ENCODE measurements at regions not wholly inside any gene's neighbourhood (a gene's known extent, or its start where the extent isn't known, plus 50 kb on each side); places are given as distances from the start of the nearest gene placed in this dataset.

DNA sequence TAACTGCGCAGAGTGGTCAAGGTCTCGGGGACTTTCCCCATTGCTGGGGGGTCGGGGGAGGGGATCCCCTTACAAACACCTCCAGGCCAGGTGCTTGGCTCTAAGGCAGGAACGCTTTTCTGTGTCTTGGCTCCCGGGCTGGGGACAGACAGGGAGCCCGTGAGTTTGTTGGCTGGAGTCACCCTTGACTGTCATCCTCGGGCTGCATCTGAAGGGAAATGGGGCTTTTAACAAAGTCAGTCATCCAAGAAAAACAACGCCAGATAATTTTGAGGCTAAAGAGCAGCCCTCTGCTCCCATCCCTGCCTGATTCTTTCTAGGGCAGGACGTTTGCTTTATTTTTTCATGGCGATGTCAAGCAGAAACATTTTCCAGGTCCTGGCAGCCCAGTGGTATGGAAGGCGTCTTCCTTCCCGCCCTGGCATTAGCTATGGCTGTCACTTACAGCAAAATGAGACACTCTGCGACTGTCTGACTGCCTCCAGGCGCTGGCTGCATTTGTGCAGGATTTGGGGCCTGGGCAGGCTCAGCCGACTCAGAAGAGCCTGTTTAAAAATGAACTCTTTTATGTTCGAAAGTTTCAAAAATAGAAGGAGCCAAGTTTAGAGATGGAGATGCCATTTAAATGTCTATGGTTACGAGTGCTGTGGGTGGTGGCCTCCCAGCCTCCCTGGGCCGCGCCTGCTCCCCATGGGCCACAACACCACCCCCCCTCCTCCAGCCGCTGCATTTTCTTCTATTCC is 54.7 kb upstream of the TNS3 start:
- H3K18ac ChIP-seq (ENCODE audit: low read depth, low read length) = no peak overlapping the region
- H2BK20ac ChIP-seq (ENCODE audit: low read depth, low read length) = peak overlapping the region; percentile 72; the same call in 1 of the 2 replicates
- dilution Hi-C loops (cut with HindIII; ENCODE audit: low sequenced_read_pairs, unreplicated experiment) = no loop called here
- H3K14ac ChIP-seq (replicated peaks; ENCODE audit: low read depth, low read length) = 0 out of 2 replicates have a peak overlapping the region, but pooled peaks have one; percentile 50
- H3K4ac ChIP-seq (ENCODE audit: low read depth, low read length) = peak overlapping the region; percentile 65
- no peak overlapping the region for H3K9ac ChIP-seq (ENCODE audit: low read depth, low read length)
- H4K8ac ChIP-seq (ENCODE audit: low read depth in 2 of 2, low read length in 2 of 2) = peak overlapping the region in 1 of 2 experiments; percentile 78; a peak in 2 of 4 replicates
- H3K56ac ChIP-seq (ENCODE audit: extremely low read depth, insufficient read depth, low read length) = no peak overlapping the region
- peak overlapping the region; percentile 7; the same call in 1 of the 2 replicates for H2AK5ac ChIP-seq (ENCODE audit: low read depth, low read length)
- no peak overlapping the region for H3K27ac ChIP-seq (ENCODE audit: insufficient read depth, low read length)
- peak overlapping the region; percentile 47 for H2AK9ac ChIP-seq (replicated peaks; ENCODE audit: low read depth, low read length, poor library complexity)
- BruUV-seq (replicated peaks) = no TSS peak
- H3K79me1 ChIP-seq (ENCODE audit: low read depth in 1 of 2, low read length in 2 of 2) = no peaks in the 10 kb centered on the region
- peaks cover 23% of the 10 kb centered on the region for H3K4me1 ChIP-seq (ENCODE audit: control insufficient read depth, insufficient read depth, low read length)
- in situ Hi-C loops (cut with MboI; ENCODE audit: low sequenced_read_pairs) = no loop called here
- H2AFZ ChIP-seq (replicated peaks; ENCODE audit: low read length, poor library complexity) = peak overlapping the region; percentile 67
- peak overlapping the region; percentile 60 for H2BK120ac ChIP-seq (ENCODE audit: low read depth, low read length)
- H2BK5ac ChIP-seq (ENCODE audit: low read depth, low read length, poor library complexity, severe bottlenecking) = no peak overlapping the region
- no peak for DNase-seq
- no peak overlapping the region for H3K4me3 ChIP-seq (ENCODE audit: insufficient read depth, low read depth, low read length)
- H4K20me1 ChIP-seq (ENCODE audit: insufficient read depth, low read length) = no peaks in the 10 kb centered on the region
- H3K9me1 ChIP-seq (ENCODE audit: insufficient read depth, low read length) = peaks cover 12% of the 10 kb centered on the region; the same call in 1 of the 2 replicates
- CTCF ChIA-PET = no interaction called here
- H4K91ac ChIP-seq (ENCODE audit: insufficient read depth, low read depth, low read length) = peak overlapping the region; percentile 20
- peak overlapping the region; percentile 86; the same call in 1 of the 3 replicates for H2BK15ac ChIP-seq (ENCODE audit: low read depth, low read length)
- no peak overlapping the region for H3K4me2 ChIP-seq (ENCODE audit: low read depth, low read length)
- no peaks in the 10 kb centered on the region for H3K36me3 ChIP-seq (ENCODE audit: control insufficient read depth, insufficient read depth, low read length)
- no peaks in the 10 kb centered on the region for H3K27me3 ChIP-seq (ENCODE audit: control insufficient read depth, insufficient read depth, low read length)
- intact Hi-C loops (cut with micrococcal nuclease) = no loop called here
- WGBS, 2 experiments (ENCODE audit: extremely low coverage in 2 of 2, insufficient read length in 1 of 2) = 74% methylated on average over 8 of the region's 20 CpGs; no CpG with 5 or more reads in 1 of the 2 experiments
- H4K5ac ChIP-seq (ENCODE audit: low read depth, low read length) = no peak overlapping the region
- H3K23ac ChIP-seq (ENCODE audit: low read depth, low read length) = peak overlapping the region; percentile 50; the same call in 1 of the 2 replicates
- H3K9me3 ChIP-seq (ENCODE audit: control insufficient read depth, insufficient read depth, low read length) = no peaks in the 10 kb centered on the region
- POLR2A ChIA-PET (ENCODE audit: unreplicated experiment) = no interaction called here
- ATAC-seq (ENCODE audit: low read depth) = no peak
- TF ChIP-seq CEBPB (IDR thresholded peaks at IDR 0.05; ENCODE audit: low read depth, low read length) (no peak), RAD21 (IDR thresholded peaks at IDR 0.05; ENCODE audit: low read length) (no peak), CHD1 (IDR thresholded peaks at IDR 0.05; ENCODE audit: low read depth, low read length) (no peak), BHLHE40 (IDR thresholded peaks at IDR 0.05; ENCODE audit: low read depth, low read length) (no peak), POLR2A (IDR thresholded peaks at IDR 0.05; ENCODE audit: low read depth, low read length) (no peak), MAZ (IDR thresholded peaks at IDR 0.05; ENCODE audit: borderline replicate concordance, low read depth, low read length) (no peak), RFX5 (IDR thresholded peaks at IDR 0.05; ENCODE audit: low read depth, low read length) (no peak), RCOR1 (IDR thresholded peaks at IDR 0.05; ENCODE audit: insufficient replicate concordance, low read length) (no peak), NFE2L2 (IDR thresholded peaks at IDR 0.05; ENCODE audit: low read depth, low read length) (no peak), USF2 (IDR thresholded peaks at IDR 0.05; ENCODE audit: low read depth, low read length) (no peak), MAFK (IDR thresholded peaks at IDR 0.05; ENCODE audit: low read depth, low read length) (no peak), ELK1 (IDR thresholded peaks at IDR 0.05; ENCODE audit: borderline replicate concordance, low read depth, low read length) (no peak), FOS (IDR thresholded peaks at IDR 0.05; ENCODE audit: low read depth, low read length) (no peak), SMC3 (IDR thresholded peaks at IDR 0.05; ENCODE audit: low read depth, low read length) (no peak)
- TF ChIP-seq, protein P1, sequence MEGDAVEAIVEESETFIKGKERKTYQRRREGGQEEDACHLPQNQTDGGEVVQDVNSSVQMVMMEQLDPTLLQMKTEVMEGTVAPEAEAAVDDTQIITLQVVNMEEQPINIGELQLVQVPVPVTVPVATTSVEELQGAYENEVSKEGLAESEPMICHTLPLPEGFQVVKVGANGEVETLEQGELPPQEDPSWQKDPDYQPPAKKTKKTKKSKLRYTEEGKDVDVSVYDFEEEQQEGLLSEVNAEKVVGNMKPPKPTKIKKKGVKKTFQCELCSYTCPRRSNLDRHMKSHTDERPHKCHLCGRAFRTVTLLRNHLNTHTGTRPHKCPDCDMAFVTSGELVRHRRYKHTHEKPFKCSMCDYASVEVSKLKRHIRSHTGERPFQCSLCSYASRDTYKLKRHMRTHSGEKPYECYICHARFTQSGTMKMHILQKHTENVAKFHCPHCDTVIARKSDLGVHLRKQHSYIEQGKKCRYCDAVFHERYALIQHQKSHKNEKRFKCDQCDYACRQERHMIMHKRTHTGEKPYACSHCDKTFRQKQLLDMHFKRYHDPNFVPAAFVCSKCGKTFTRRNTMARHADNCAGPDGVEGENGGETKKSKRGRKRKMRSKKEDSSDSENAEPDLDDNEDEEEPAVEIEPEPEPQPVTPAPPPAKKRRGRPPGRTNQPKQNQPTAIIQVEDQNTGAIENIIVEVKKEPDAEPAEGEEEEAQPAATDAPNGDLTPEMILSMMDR (conservative IDR thresholded peaks at IDR 0.05; ENCODE audit: low read depth, low read length) = no peak
